K562 (cell line): ENCODE measurements at regions not wholly inside any gene's neighbourhood (a gene's known extent, or its start where the extent isn't known, plus 50 kb on each side); places are given as distances from the start of the nearest gene placed in this dataset.

ENCODE experiments used
- ATAC-seq: fragments of 200-7000 bp; cut with Tn5 transposase; 3 replicates; pipeline ENCODE4 v1.9.1; 2020; ENCODE audit warnings: moderate library complexity
- BruUV-seq: library from RNA; stranded (reverse); fragments of 400-500 nt; replicated peaks from 2 replicates; lab custom pipeline; 2021; lab: Mats Ljungman, UMichigan
- CTCF ChIA-PET: fragments of 300-600 bp; formaldehyde crosslinking; extraction: SDS; loops from one replicate; lab custom pipeline; 2021; ENCODE audit warnings: low intra/inter-chr PET ratio; lab: Yijun Ruan, JAX
- POLR2A ChIA-PET: fragments of 300-600, 350-650 bp; sonication (Branson Sonifier 250); formaldehyde crosslinking; extraction: SDS; loops from one replicate; lab custom pipeline; 2021; ENCODE audit warnings: antibody characterized with exemption, inconsistent platforms; lab: Yijun Ruan, JAX
- DNase-seq, 4 experiments: peaks; one replicate each; pipeline versions ENCODE4 v3.0.0 to v3.0.0-alpha.2; 2011 to 2018; ENCODE audit warnings: low spot score in 3 of 4, mixed read lengths in 3 of 4; ENCODE audit errors: extremely low read depth in 1 of 4
- FAIRE-seq: peaks from 2 replicates; lab custom pipeline; 2011; peaks lifted over from hg19 to GRCh38; lab: Jason Lieb, UNC
- H2AFZ ChIP-seq: 2 replicates; pipeline ENCODE4 v1.6.0; 2011; ENCODE audit warnings: low read depth, low read length, control low read depth, inconsistent platforms
- H3K27ac ChIP-seq: fragments of 200-600 bp; 3 replicates; pipeline ENCODE4 v1.8.0; 2011; ENCODE audit warnings: low read depth, mild to moderate bottlenecking, control low read depth, inconsistent platforms, low read length, moderate library complexity, mixed read lengths; ENCODE audit errors: extremely low read depth
- H3K27me3 ChIP-seq, 2 experiments: fragments of 300-600 bp in 1 of 2; 2 replicates in 1 of 2; 3 replicates in 1 of 2; pipeline versions ENCODE4 v1.6.0 to v1.8.0; 2011; ENCODE audit warnings: inconsistent platforms in 2 of 2, low read length in 2 of 2, mild to moderate bottlenecking in 1 of 2, mixed read lengths in 1 of 2, moderate library complexity in 1 of 2; ENCODE audit not compliant: control insufficient read depth in 2 of 2, insufficient read depth in 2 of 2
- H3K36me3 ChIP-seq: fragments of 300-600 bp; 3 replicates; pipeline ENCODE4 v1.8.0; 2011; ENCODE audit warnings: mild to moderate bottlenecking, low read length, inconsistent platforms; ENCODE audit not compliant: control insufficient read depth, insufficient read depth
- H3K4me1 ChIP-seq, 2 experiments: fragments of 200-600 bp in 1 of 2; replicated peaks in 1 of 2; 2 replicates in 1 of 2; 3 replicates in 1 of 2; pipeline versions ENCODE4 v1.5.1 to v1.8.0; 2011; ENCODE audit warnings: inconsistent platforms in 2 of 2, low read length in 2 of 2, mild to moderate bottlenecking in 1 of 2, mixed read lengths in 1 of 2, moderate library complexity in 1 of 2; ENCODE audit not compliant: control insufficient read depth in 2 of 2, insufficient read depth in 2 of 2
- H3K4me2 ChIP-seq: 2 replicates; pipeline ENCODE4 v1.6.1; 2011; ENCODE audit warnings: low read length, control low read depth, inconsistent platforms, mixed read lengths; ENCODE audit not compliant: insufficient read depth
- H3K4me3 ChIP-seq: fragments of 200-600 bp; sonication (generic), shearing (Covaris generic); 2 replicates; pipeline ENCODE4 v1.5.1; 2016; ENCODE audit warnings: control low read depth, inconsistent platforms
- H3K79me2 ChIP-seq: fragments of 200-600 bp; 3 replicates; pipeline ENCODE4 v1.8.0; 2011; ENCODE audit warnings: low read length, inconsistent platforms; ENCODE audit not compliant: control insufficient read depth, insufficient read depth
- H3K9ac ChIP-seq, 2 experiments: 2 replicates each; pipeline versions ENCODE4 v1.6.0 to v1.6.1; 2011; ENCODE audit warnings: low read depth in 2 of 2, low read length in 2 of 2, control low read depth in 1 of 2, inconsistent platforms in 1 of 2, mild to moderate bottlenecking in 1 of 2, mixed read lengths in 1 of 2; ENCODE audit not compliant: insufficient read depth in 1 of 2
- H3K9me1 ChIP-seq: one replicate; pipeline ENCODE4 v1.6.0; 2011; ENCODE audit warnings: inconsistent platforms, mild to moderate bottlenecking, low read length, moderate library complexity; ENCODE audit not compliant: control insufficient read depth, insufficient read depth
- H3K9me3 ChIP-seq: replicated peaks from 2 replicates; pipeline ENCODE4 v1.5.1; 2011; ENCODE audit warnings: low read depth, low read length, inconsistent platforms; ENCODE audit not compliant: control insufficient read depth, insufficient read depth
- H4K20me1 ChIP-seq: replicated peaks from 2 replicates; pipeline ENCODE4 v1.6.1; 2011; ENCODE audit warnings: low read length, inconsistent platforms, mixed read lengths; ENCODE audit not compliant: control insufficient read depth, insufficient read depth
- KLF1 ChIP-seq: fragments of 450-650 bp; IDR thresholded peaks from 2 replicates; pipeline ENCODE4 v1.6.1; 2016; ENCODE audit warnings: missing genetic modification characterization, missing compliant biosample characterization
- RAD51 ChIP-seq: fragments of 450-650 bp; IDR thresholded peaks from 2 replicates; pipeline ENCODE4 v1.7.1; 2016; ENCODE audit warnings: low read depth, mild to moderate bottlenecking, borderline replicate concordance
- WGBS: fragments of 100-300 bp; shearing (Covaris generic); methylation state at CpG from one replicate; pipeline ENCODE4 v1.1.6; 2016; ENCODE audit warnings: low coverage, mixed read lengths; ENCODE audit not compliant: insufficient coverage; ENCODE audit errors: missing lambda C conversion rate; 5-methylcytosine and 5-hydroxymethylcytosine counted together
- in situ Hi-C: fragments of 300-500 bp; cut with MboI; formaldehyde crosslinking; loops from 4 replicates; pipeline ENCODE4 v1.15.0; 2018; ENCODE audit warnings: inconsistent platforms, mixed read lengths
- intact Hi-C: fragments of 100-400 bp; cut with micrococcal nuclease; formaldehyde crosslinking; loops from 2 replicates; pipeline ENCODE4 v1.14.2; 2022
- TF ChIP-seq, protein P1 (sequence below): fragments of 450-650 bp; IDR thresholded peaks from 2 replicates; pipeline ENCODE4 v1.6.1; 2016; ENCODE audit warnings: low read depth

DNA sequence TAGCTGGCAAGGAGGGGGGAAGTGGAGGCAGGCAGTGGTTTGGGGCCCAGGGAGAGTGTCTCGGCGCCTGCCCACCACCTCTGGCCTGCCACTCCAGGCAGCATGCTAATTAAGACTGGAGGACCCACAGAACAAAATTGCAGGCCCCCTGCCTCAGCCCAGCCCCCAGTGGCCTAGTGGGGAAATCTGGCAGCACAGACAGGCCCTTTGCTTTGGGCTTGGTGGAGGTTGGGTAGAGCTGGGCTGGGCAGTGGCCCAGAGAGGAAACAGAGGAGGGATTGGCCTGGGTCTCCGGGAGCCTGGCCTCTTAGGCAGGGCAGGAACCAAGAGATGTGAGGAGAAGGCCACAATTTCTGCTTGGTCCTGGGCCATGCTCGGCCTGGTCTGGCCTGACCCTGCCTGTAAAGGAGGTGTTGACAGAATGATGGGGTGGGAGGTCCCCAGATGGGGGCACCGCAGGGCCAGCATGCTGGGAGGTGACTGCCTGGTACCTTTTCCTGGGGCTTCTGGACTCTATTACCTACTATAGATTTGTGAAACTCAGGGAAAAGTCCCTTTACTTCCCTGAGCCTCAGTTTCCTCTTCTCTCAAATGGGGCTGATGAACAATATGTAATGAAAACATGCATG, 92.4 kb upstream of the PJA1 start:
- H3K9me1 ChIP-seq, result no peaks in the 10 kb centered on the region
- BruUV-seq, result no TSS peak
- no peaks in the 10 kb centered on the region for H3K4me1 ChIP-seq
- ChIA-PET POLR2A (no interaction called here), CTCF (no interaction called here)
- no peak for DNase-seq
- in situ Hi-C loops, result no loop called here
- H3K9ac ChIP-seq, result no peak overlapping the region
- no peaks in the 10 kb centered on the region for H4K20me1 ChIP-seq
- H3K79me2 ChIP-seq, result no peaks in the 10 kb centered on the region
- TF ChIP-seq, protein P1, sequence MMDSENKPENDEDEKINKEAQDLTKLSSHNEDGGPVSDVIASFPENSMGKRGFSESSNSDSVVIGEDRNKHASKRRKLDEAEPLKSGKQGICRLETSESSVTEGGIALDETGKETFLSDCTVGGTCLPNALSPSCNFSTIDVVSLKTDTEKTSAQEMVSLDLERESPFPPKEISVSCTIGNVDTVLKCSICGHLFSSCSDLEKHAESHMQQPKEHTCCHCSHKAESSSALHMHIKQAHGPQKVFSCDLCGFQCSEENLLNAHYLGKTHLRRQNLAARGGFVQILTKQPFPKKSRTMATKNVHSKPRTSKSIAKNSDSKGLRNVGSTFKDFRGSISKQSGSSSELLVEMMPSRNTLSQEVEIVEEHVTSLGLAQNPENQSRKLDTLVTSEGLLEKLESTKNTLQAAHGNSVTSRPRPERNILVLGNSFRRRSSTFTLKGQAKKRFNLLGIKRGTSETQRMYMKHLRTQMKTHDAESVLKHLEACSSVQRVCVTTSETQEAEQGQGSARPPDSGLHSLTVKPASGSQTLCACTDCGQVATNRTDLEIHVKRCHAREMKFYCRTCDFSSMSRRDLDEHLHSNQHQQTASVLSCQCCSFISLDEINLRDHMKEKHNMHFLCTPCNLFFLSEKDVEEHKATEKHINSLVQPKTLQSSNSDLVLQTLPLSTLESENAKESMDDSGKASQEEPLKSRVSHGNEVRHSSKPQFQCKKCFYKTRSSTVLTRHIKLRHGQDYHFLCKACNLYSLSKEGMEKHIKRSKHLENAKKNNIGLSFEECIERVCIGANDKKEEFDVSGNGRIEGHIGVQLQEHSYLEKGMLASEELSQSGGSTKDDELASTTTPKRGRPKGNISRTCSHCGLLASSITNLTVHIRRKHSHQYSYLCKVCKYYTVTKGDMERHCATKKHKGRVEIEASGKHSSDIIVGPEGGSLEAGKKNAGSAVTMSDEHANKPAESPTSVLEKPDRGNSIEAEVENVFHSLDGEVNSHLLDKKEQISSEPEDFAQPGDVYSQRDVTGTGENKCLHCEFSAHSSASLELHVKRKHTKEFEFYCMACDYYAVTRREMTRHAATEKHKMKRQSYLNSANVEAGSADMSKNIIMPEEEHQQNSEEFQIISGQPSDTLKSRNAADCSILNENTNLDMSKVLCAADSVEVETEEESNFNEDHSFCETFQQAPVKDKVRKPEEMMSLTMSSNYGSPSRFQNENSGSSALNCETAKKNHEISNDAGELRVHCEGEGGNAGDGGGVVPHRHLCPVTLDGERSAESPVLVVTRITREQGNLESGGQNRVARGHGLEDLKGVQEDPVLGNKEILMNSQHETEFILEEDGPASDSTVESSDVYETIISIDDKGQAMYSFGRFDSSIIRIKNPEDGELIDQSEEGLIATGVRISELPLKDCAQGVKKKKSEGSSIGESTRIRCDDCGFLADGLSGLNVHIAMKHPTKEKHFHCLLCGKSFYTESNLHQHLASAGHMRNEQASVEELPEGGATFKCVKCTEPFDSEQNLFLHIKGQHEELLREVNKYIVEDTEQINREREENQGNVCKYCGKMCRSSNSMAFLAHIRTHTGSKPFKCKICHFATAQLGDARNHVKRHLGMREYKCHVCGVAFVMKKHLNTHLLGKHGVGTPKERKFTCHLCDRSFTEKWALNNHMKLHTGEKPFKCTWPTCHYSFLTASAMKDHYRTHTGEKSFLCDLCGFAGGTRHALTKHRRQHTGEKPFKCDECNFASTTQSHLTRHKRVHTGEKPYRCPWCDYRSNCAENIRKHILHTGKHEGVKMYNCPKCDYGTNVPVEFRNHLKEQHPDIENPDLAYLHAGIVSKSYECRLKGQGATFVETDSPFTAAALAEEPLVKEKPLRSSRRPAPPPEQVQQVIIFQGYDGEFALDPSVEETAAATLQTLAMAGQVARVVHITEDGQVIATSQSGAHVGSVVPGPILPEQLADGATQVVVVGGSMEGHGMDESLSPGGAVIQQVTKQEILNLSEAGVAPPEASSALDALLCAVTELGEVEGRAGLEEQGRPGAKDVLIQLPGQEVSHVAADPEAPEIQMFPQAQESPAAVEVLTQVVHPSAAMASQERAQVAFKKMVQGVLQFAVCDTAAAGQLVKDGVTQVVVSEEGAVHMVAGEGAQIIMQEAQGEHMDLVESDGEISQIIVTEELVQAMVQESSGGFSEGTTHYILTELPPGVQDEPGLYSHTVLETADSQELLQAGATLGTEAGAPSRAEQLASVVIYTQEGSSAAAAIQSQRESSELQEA, result no peak
- TF ChIP-seq KLF1 (tag), result no peak
- no peak for TF ChIP-seq RAD51
- H3K4me2 ChIP-seq, result no peak overlapping the region
- 0% methylated on average over 4 of the region's 5 CpGs for WGBS
- intact Hi-C loops, result no loop called here
- H3K36me3 ChIP-seq, result no peaks in the 10 kb centered on the region
- H3K27me3 ChIP-seq, result peaks cover 2 to 13% of the 10 kb centered on the region in 2 experiments; a peak in 3 of 5 replicates
- no peaks in the 10 kb centered on the region for H3K9me3 ChIP-seq
- no peak for ATAC-seq
- no peak overlapping the region for H3K4me3 ChIP-seq
- H3K27ac ChIP-seq, result no peak overlapping the region
- no peak for FAIRE-seq
- H2AFZ ChIP-seq, result no peak overlapping the region
